ENCODE measurements at regions not wholly inside any gene's neighbourhood (a gene's known extent, or its start where the extent isn't known, plus 50 kb on each side); places are given as distances from the start of the nearest gene placed in this dataset.
A peak's percentile ranks its signal among the peaks of the same experiment; 100 is the strongest.

- Mint-ChIP-seq H3K27me3 (peaks cover 5% of the 10 kb centered on the region), H3K9me3 (no peaks in the 10 kb centered on the region), H3K27ac (no peak overlapping the region), H3K36me3 (ENCODE audit: low read depth) (no peaks in the 10 kb centered on the region), H3K4me3 (no peak overlapping the region), H3K4me1 (ENCODE audit: low read depth) (no peaks in the 10 kb centered on the region)
- intact Hi-C loops (cut with micrococcal nuclease) = no loop called here
- ChIA-PET CTCF (no interaction called here), POLR2A (no interaction called here)
- DNase-seq = no peak
- no peak for ATAC-seq
- no peak for TF ChIP-seq CTCF (IDR thresholded peaks at IDR 0.05)
Measured at GRCh38 chr14:30290001-30290400, 269.0 kb upstream of the G2E3 start.

GRCh38 chr14:30291216-30291615 is 267.7 kb upstream of the G2E3 start:
- H3K9me3 Mint-ChIP-seq = no peaks in the 10 kb centered on the region
- H3K4me1 Mint-ChIP-seq (ENCODE audit: low read depth) = peaks cover 2% of the 10 kb centered on the region
- H3K27ac Mint-ChIP-seq = no peak overlapping the region
- H3K4me3 Mint-ChIP-seq = no peak overlapping the region
- CTCF ChIA-PET = no interaction called here
- DNase-seq = no peak
- POLR2A ChIA-PET = no interaction called here
- no peaks in the 10 kb centered on the region for H3K36me3 Mint-ChIP-seq (ENCODE audit: low read depth)
- intact Hi-C loops (cut with micrococcal nuclease) = no loop called here
- no peak for TF ChIP-seq CTCF (IDR thresholded peaks at IDR 0.05)
- no peak for ATAC-seq
- peaks cover 7% of the 10 kb centered on the region for H3K27me3 Mint-ChIP-seq

- intact Hi-C loops (cut with micrococcal nuclease) = no loop called here
- no peak overlapping the region for H3K27ac Mint-ChIP-seq
- CTCF ChIA-PET = interaction anchor here (1.6 kb wide), 1 partner anchor 9 kb away, joined by 5 read pairs; no protein-coding TSS in a partner anchor
- no peak for TF ChIP-seq CTCF (IDR thresholded peaks at IDR 0.05)
- no peak overlapping the region for H3K4me3 Mint-ChIP-seq
- H3K9me3 Mint-ChIP-seq = no peaks in the 10 kb centered on the region
- peaks cover 10% of the 10 kb centered on the region for H3K27me3 Mint-ChIP-seq
- ATAC-seq (no peak), DNase-seq (no peak)
- POLR2A ChIA-PET = no interaction called here
- H3K36me3 Mint-ChIP-seq (ENCODE audit: low read depth) = no peaks in the 10 kb centered on the region
- H3K4me1 Mint-ChIP-seq (ENCODE audit: low read depth) = peaks cover 6% of the 10 kb centered on the region
Measured at GRCh38 chr14:30292541-30292940, 266.4 kb upstream of the G2E3 start.

GRCh38 chr14:30295980-30296379 is 263.0 kb upstream of the G2E3 start:
- no peaks in the 10 kb centered on the region for H3K9me3 Mint-ChIP-seq
- H3K4me1 Mint-ChIP-seq (ENCODE audit: low read depth) = peaks cover 6% of the 10 kb centered on the region
- H3K27me3 Mint-ChIP-seq = peaks cover 10% of the 10 kb centered on the region
- TF ChIP-seq CTCF (IDR thresholded peaks at IDR 0.05) = no peak
- ChIA-PET CTCF (no interaction called here), POLR2A (no interaction called here)
- H3K27ac Mint-ChIP-seq = no peak overlapping the region
- no peak overlapping the region for H3K4me3 Mint-ChIP-seq
- ATAC-seq (no peak), DNase-seq (no peak)
- H3K36me3 Mint-ChIP-seq (ENCODE audit: low read depth) = no peaks in the 10 kb centered on the region
- intact Hi-C loops (cut with micrococcal nuclease) = no loop called here

- ATAC-seq = peak; percentile 34
- CTCF ChIA-PET = no interaction called here
- POLR2A ChIA-PET = no interaction called here
- Mint-ChIP-seq H3K4me1 (ENCODE audit: low read depth) (peaks cover 6% of the 10 kb centered on the region), H3K36me3 (ENCODE audit: low read depth) (no peaks in the 10 kb centered on the region), H3K27ac (no peak overlapping the region), H3K9me3 (no peaks in the 10 kb centered on the region), H3K4me3 (no peak overlapping the region), H3K27me3 (peaks cover 9% of the 10 kb centered on the region)
- TF ChIP-seq CTCF (IDR thresholded peaks at IDR 0.05) = no peak
- DNase-seq = peak; percentile 46
- intact Hi-C loops (cut with micrococcal nuclease) = no loop called here
Measured at GRCh38 chr14:30296931-30297405, 262.0 kb upstream of the G2E3 start.

All from activated CD8-positive, alpha-beta T cell treated with anti-CD3 and anti-CD28 coated beads for 36 hours (primary cell).